HG03378 (cell line): ENCODE measurements at regions not wholly inside any gene's neighbourhood (a gene's known extent, or its start where the extent isn't known, plus 50 kb on each side); places are given as distances from the start of the nearest gene placed in this dataset.

Experiments
- ATAC-seq: cut with Tn5 transposase; IDR thresholded peaks from one replicate; pipeline ENCODE4 v1.9.1; 2021; ENCODE audit warnings: mild to moderate bottlenecking, moderate library complexity; ENCODE audit not compliant: unreplicated experiment

DNA sequence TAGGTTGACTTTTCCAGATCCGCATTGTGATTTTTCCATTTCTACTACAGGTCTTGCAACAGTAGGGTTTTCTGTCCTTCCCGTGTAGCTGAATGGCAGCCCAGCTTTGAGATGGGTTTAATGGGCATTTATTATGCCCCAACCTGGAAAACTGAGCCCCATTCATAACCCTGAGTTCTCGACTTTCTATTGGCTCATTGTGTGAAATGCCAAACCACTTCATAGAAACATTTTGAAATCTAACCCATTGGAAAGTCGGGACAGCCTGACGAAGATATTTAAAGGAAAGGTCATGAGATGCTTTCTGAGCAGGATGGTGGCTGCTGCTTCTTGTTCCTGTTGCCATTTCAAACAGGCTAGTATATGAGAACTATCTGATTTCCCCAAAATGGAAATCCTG lies 203.5 kb downstream of the ZFP36L2 start:
- no peak for ATAC-seq

DNA sequence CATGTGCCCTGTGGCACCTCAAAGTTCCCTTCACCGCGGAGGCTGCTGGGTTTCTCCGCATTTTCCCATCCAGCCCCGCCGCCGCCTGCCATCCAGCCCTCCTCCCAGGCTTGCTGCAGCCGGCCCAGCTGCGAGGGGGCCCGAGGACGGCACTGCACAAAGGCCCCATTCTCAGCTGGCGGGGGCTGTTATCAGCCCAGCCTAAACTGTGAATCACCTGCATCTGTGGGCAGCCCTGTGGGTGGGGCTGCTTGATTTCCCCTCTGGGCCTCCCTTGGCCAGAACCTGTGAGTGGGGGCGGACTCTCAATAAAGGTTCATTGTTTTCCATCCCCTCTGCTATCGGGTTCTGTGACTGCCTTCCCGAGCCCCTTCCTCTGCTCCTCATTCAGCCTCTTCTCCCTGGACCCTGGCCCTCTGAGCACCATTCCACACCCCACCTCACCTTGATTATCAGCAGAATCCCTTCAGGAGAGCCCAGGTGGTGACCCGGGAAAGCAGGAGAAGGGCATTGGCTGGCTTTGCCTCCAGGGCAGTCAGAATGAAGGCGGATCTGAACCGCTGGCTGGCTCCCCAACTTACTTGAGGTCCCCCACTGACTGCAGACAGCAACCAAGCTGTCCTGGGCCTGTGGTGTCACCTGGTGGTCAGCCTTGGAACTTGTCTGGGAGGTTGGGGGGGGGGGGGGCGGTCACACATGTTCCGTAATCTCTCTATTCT lies 204.5 kb downstream of the ZFP36L2 start:
- no peak for ATAC-seq

DNA sequence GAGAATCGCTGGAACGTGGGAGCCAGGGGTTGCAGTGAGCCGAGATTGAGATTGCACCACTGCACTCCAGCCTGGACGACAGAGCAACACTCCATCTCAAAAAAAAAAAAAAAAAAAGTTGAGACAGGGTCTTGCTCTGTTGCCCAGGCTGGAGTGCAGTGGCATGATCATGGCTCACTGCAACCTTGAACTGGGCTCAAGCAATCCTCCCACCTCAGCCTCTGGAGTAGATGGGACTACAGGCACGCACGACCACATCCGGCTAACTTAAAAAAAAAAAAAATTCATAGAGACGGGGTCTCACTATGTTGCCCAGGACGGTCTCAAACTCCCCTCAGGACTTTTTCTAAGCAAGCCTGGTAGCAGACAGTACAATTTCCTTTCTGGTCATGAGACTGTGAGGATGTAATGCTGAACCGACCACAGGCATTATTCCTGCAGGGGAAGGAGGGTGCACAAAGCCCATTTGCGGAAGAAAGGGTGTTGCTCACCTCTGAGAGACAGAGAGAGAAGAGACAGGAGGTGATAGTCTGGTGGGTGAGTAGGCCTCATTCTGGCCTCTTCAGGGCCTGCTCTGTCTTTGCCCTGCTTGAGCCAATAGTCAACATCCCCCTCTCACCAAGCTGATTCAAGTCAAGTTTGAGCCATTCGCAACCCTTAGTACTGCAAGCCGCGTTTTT lies 205.3 kb downstream of the ZFP36L2 start:
- ATAC-seq: no peak

DNA sequence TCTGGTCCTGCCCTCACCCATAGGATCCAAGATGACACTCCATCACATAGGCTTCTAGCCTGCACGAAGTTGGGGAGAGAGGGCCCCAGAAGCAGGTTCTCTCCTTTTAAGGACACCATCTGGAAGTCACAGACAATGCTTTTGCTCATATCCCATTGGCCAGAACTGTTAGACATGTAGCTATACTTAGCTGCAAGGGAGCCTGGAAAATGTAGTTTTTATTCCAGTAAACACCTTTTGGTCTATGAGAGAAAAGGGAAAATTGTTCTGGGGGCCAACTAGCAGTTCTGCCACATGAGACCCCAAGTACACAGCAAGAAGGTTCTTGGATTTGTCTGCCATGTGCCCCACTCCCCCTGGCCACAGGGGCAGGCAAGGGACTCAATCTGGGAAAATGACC lies 206.1 kb downstream of the ZFP36L2 start:
- ATAC-seq: no peak

DNA sequence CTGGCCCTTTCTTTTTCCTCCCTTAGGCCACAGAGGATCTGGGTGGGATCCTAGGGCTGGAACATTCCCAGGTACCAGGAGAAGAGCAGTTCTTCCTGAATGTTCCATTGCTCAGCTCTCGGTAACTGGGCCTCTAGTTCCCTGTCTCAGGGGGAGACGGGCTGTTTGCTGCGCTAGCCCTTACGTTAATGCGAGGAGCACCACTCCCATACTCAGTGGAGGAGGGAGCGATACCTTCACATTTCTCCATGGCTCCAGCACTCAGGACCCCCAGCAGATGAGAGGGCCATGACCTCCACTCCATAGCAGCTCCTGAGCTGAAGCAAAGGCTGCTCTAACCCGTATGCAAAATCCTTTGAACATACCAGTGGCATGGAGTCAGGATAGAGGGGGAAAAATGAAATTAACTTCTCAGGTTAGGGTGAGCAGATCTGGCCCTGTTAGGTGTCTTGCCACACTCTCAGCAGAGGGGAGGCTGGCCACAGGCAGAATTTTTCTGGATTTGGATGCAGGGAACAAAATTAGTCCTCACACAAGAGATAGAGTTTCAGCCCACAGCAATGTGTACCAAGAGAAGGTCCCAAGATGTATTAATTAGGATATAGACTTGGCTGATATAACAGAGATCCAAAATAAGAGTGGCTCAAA lies 206.7 kb downstream of the ZFP36L2 start:
- no peak for ATAC-seq

DNA sequence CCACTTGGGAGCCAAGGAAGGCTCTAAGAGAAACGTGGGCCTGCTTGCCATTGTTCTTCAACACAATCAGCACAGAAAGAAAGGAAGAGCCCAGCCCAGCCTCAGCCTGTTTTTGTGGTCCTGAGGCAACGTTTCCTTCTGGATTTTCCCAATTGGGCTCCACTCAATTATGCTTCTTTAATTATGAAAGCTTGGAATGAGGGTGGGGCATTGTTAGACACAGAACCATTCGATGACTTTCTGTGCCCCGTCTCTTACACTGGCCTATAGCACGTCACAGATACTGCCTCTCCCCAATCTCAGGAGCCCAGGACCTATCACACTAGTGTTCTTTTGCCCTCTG lies 207.4 kb downstream of the ZFP36L2 start:
- ATAC-seq: no peak

DNA sequence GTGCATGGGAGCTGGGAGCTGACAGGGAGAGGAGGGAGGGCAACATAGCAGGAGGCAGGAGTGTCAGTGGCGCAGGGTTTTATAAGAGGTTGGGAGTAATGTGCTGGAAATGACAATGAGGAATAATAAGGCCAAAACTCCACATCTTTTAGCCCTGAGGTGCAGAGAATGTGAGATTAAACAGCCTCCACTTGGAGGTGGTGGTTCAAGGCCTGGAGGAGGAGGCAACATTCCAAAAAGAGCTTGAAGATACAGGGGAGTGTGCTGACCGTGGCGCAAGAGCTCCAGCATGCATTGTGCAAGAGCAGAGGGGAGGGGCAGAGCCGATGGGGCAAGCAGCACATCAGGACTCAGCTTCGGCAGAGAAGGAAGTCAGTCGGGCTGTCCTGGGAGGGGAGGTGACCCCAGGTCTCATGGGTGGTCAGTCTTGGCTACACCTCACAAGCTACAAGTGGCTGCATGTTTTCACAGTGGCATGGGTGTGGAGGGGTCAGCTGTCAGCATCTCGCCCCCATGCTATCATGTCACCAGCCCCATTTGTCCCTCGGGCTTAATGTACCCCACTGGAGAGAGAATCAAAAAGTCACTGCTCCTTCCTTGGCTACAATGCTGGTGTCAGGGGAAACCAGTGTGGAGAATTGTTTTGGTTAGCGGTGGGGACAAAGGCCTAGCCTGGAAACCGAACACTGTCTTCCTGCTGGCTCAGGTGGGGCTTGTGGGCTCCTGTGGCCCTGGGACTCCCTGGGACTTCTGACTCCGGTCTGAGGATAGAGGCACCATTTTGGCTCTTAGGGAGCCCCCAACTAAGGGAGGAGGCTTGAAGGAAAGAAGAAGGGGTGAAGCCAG lies 208.0 kb downstream of the ZFP36L2 start:
- no peak for ATAC-seq

DNA sequence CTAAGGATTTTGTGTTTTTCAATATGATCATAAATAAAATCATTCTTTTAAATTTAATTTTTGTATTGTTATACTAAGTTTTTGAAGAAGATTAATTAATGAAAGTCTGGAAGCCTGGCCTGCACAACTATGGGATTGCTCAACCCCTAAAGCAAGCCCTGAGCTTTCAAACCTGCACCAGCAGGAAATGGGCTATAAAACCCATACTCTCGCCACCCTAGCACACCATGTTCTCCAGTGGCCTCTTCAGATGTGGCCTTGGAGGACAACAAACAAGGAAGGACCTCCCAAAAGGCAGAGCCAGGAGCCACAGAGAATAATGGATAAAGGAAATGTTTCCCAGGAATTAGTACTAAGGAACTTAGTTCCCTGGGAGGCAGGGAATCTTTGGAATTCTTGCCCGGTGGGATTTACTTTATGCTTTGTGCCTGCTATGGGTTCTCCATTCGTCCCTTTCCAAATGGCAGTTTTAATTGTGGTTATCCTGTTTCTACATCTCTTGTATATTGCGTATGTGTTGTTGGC lies 212.5 kb downstream of the ZFP36L2 start:
- ATAC-seq: no peak

DNA sequence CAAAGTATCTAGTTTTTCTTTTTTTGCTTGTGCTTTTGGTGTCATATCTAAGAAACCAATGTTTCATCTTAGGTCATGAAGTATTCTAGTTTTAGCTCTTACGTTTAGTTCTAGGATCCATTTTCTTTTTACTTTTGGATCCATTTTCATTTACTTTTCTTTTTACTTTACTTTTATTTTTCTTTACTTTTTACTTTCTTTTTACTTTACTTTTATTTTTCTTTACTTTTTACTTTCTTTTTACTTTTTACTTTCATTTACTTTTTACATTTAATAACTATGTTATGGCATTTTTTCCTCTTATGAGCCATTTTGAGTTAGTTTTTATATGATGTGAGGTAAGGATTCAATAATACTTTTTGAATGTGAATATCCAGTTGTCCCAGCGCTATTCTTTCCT lies 213.4 kb downstream of the ZFP36L2 start:
- ATAC-seq: no peak

DNA sequence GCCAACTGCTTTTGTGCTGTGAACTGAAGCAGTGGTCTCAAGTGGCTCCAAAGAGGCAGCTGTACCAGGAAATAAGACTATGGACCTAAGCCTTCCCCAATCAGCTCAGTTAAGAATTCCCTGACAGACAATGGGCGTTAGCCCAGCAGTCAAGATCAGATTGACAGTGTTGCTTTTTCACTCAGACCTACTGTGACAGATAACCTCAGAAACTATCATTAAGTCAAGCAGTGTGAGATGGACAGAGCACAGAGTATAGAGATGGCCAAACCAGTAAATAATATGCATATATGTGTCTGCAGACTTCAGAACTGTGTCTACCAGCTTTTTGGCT lies 215.3 kb downstream of the ZFP36L2 start:
- ATAC-seq: no peak

DNA sequence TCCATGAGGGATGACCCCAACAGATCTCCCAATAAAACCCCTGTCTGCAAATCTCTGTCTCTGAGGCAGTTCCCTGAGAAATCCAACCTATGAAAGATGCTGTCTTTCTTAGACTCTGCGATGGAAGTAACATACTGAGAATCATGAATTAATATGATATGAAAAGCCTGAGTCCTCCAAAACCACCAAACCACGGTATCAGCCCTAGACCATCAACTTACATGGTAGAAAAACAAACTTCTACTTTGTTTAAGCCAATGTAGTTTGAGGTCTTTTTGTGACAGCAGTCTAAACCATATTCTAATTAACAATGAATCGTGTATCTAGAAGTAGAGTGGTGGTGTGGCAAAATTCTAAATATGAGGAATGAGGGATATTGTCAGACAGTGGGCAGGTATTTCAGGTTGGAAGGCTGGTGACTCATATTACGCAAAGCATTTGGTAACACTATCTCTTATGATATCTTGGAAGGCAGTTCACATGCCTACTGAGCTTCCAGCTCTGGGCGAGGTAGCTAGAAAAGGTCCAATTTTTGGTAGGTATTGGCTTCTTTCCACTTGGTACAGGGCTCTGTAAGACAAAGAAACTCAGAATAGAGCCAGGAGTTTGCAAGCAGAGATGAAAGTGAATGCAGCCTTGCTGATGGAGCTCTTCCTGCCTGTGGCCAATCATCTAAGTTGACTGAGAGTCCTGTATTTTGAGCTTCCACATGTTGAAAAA lies 215.8 kb downstream of the ZFP36L2 start:
- no peak for ATAC-seq

DNA sequence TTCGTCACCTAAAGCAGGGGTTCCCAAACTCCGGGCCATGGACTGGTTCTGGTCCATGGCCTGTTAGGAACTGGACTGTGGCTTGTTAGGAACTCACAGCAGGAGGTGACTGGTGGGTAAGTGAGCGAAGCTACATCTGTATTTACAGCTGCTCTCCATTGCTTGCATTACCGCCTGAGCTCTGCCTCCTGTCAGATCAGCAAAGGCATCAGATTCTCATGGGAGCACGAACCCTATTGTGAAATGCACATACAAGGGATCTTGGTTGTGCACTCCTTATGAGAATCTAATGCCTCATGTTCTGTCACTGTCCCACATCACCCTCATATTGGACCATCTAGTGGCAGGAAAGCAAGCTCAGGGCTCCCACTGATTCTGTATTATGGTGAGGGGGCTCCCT lies 217.0 kb downstream of the ZFP36L2 start:
- no peak for ATAC-seq

DNA sequence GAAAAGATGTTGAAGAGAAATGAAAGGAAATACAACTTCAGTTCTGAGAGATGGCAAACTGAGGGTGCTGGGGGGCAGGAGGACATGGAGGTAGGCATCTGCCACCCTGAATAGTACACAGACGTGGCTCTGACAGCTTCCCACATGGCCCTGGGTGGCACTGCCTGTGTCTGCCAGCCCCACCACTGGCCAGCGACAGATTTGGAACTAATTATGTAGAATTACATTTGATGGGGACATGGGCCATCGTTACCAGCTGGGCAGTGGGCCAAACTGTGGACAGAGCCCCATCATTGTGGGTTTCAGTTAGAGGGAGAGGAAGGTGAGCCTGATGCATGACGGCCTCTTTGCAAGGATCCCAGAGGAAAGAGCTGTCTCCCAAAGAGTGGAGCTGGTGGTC lies 216.0 kb upstream of the HAAO start:
- no peak for ATAC-seq

DNA sequence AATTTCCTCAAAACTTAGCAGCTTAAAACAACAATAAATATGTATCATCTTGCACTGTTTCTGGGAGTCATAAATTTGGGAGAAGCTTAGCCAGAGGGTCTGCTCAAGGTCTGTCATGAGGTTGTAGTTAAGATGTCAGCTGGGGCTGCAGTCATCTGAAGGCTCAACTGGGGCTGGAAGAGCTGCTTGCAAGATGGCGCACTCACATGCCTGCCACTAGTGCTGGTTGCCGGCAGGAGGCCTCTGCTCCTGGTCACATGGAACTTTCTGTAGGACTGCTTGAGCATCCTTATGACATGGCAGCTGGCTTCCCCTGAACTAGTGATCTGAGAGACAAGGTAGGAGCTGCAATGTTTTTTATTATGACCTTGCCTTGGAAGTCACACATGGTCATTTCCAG lies 215.5 kb upstream of the HAAO start:
- ATAC-seq: no peak

DNA sequence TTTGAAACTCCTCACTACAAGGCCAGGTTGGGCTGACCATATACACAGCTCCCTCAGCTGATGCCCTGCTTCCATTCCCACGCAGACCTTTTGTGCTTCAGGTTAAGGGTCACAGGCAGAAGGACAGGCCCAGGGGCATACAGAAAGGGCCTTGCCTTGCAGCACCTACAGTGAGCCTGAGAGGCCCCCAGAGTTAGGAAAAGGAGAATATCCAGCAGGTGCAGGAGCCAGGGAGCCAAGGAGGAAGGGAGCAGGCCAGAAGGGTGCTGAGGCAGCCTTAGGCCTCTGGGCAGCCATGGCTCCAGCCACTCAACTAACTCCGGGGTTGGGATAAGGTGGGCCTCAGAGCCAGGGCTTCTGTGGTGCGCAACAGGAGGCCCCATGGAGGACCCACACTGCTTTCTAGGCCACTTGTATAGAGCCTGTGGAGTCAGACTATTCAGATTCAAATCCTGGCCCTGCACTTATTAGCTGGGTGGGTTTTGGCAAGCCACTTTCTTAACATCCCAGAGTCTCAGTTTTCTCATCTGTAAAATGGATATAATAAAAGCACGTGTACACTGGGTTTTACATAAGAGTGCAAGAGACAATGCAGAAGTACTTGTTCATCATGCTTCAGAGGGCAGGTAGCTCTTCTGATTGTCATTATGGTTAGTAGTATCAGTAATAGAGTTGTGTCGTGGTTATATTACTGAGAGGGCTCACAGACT lies 214.6 kb upstream of the HAAO start:
- ATAC-seq: no peak

DNA sequence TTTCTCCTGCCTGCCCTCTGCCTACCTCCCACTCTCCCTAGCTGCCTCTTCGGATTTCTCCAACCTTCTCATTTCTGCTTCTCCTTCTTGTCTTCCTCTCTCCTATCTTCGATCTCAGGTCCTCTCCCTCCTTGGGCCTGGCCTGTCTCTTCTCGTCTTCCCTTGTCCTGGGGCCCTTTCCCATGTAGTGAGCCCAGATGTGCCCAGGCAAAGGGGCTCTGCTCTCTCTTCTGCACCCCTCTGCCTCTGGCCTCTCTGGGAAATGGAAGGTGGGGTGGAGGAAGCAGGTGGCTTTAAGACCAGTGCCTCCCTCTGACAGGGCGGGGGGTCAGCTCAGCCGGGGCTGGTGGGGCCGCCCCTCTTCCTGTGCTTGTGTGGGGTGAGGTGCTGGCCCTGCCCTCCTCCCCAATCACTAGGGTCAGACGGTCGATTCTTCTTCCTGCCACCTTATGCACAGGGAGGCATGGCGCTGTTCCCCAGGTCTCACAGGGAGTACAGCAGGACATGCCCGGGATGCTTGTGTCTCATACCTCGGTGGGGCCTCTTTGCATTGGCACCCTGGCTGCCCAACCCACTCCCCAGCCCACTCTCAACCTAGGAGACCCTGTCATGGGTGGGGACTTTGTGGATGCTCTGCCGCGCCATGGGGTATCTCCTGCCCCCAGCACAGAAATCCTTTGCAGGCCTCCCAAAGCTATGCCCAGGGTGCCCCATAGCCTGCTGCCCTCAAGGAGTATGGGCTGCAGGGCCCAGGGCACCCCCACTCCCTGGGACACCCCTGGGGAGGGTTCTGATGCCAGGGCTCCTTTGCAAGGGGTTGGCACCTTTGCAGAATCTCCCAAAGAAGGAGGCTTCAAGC lies 213.8 kb upstream of the HAAO start:
- ATAC-seq: no peak

DNA sequence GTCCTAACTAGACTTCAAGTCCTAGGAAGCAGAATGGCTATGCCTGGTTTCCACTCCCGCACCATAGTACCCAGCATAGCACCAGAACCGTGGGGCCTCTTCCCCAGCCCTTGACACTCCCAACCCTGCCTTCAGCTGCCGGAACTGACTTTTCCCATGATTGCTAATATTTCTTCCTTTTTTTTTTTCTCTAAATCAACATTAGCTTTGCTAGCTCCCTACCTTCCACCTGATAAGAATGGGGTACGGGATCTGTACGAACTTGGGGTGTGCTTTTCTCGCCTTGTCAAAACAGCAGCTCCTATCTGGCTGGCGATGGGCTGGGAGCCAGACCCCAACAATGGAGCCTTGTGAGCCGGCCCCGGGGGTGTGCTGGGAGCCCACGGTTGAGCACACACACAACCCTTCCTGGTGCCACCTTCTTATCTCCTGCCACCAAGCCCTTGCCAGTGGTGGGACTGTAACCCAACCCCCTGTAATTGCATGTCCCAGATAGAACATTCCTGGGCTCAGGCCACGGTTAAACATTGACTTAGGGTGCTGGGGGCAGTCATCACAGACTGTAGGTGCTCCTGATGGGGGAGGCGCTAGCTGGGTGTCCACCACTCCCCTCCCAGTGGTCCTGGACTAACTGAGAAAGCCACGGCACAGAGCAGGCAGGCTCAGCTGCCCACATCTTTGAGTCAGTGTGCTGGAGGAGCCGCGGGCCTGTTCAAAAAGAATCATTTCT lies 213.0 kb upstream of the HAAO start:
- no peak for ATAC-seq

DNA sequence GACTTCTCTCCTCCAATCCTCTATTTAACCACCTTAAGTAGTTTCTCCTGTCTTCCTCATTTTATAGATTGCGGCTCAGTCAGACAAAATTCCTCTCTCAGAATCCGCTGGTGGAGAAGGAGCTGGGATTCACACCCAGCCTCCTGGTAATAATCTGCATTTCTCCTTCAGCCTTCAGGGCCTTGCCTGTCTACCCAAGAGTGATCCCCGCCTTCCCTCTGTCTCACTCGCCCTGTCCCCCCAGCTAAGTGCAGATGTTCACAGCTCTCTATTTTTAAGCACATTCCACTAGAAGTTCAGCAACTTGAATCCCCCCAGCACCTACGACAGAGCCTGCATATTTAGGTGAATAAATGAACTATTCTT lies 212.5 kb upstream of the HAAO start:
- ATAC-seq: no peak
